Ishikawa (cell line): ENCODE measurements at regions not wholly inside any gene's neighbourhood (a gene's known extent, or its start where the extent isn't known, plus 50 kb on each side); places are given as distances from the start of the nearest gene placed in this dataset.

Experiments used
- CREB1 ChIP-seq: IDR thresholded peaks from 2 replicates; pipeline ENCODE4 v1.6.1; 2012; ENCODE audit warnings: low read depth
- EGR1 ChIP-seq: IDR thresholded peaks from 2 replicates; pipeline ENCODE4 v1.6.1; 2012
- EP300 ChIP-seq: IDR thresholded peaks from 2 replicates; pipeline ENCODE4 v1.6.1; 2012; ENCODE audit warnings: borderline replicate concordance
- RAD21 ChIP-seq: IDR thresholded peaks from 2 replicates; pipeline ENCODE4 v1.6.1; 2012; ENCODE audit warnings: low read depth
- REST ChIP-seq: IDR thresholded peaks from 2 replicates; pipeline ENCODE4 v1.6.1; 2012; ENCODE audit warnings: low read depth, mild to moderate bottlenecking
- TEAD4 ChIP-seq: IDR thresholded peaks from 2 replicates; pipeline ENCODE4 v1.6.1; 2012
- YY1 ChIP-seq: IDR thresholded peaks from 2 replicates; pipeline ENCODE4 v1.6.1; 2012; ENCODE audit warnings: low read depth
- TF ChIP-seq, protein P1 (sequence below): IDR thresholded peaks from 2 replicates; pipeline ENCODE4 v1.6.1; 2012

GRCh38 chr12:31849090-31849687 is 110.0 kb upstream of the RESF1 start:
- no peak for TF ChIP-seq EP300
- peak; percentile 52; the same call in 1 of the 2 replicates for TF ChIP-seq YY1
- TF ChIP-seq, protein P1, sequence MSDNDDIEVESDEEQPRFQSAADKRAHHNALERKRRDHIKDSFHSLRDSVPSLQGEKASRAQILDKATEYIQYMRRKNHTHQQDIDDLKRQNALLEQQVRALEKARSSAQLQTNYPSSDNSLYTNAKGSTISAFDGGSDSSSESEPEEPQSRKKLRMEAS: no peak
- TF ChIP-seq REST: no peak
- no peak for TF ChIP-seq CREB1
- TF ChIP-seq TEAD4: no peak
- no peak for TF ChIP-seq EGR1
- TF ChIP-seq RAD21: no peak
